ENCODE measurements at regions not wholly inside any gene's neighbourhood (a gene's known extent, or its start where the extent isn't known, plus 50 kb on each side); places are given as distances from the start of the nearest gene placed in this dataset.
"Not testable (repeated sequence)": the region's sequence is repeated elsewhere in the genome, so short reads cannot be mapped to it uniquely, and the experiment has no call there.

GRCh38 chr3:21056293-21056692 lies 694.7 kb downstream of the ZNF385D start:
- no peak for DNase-seq (ENCODE audit: missing footprints)
- intact Hi-C loops (cut with DNase I), result loop anchor here (10.0 kb wide), 1 partner anchor 371 kb away; no protein-coding TSS in a partner anchor
- ATAC-seq, result no peak

GRCh38 chr3:21055015-21055414 lies 696.0 kb downstream of the ZNF385D start:
- DNase-seq (ENCODE audit: missing footprints) (no peak), ATAC-seq (peak; percentile 88)
- intact Hi-C loops (cut with DNase I), result loop anchor here (10.0 kb wide), 1 partner anchor 370 kb away; no protein-coding TSS in a partner anchor

GRCh38 chr3:21054064-21054463 lies 696.9 kb downstream of the ZNF385D start:
- intact Hi-C loops (cut with DNase I), result loop anchor here (10.0 kb wide), 1 partner anchor 369 kb away; no protein-coding TSS in a partner anchor
- no peak for DNase-seq (ENCODE audit: missing footprints)
- peak; percentile 57 for ATAC-seq

GRCh38 chr3:21049334-21050062 lies 701.5 kb downstream of the ZNF385D start:
- intact Hi-C loops (cut with DNase I), result loop anchor here (10.0 kb wide), 1 partner anchor 365 kb away; no protein-coding TSS in a partner anchor
- ATAC-seq (no peak), DNase-seq (ENCODE audit: missing footprints) (no peak)

GRCh38 chr3:21043139-21043538 lies 707.9 kb downstream of the ZNF385D start:
- intact Hi-C loops (cut with DNase I), result no loop called here
- ATAC-seq, result no peak
- DNase-seq (ENCODE audit: missing footprints), result no peak

- ATAC-seq, result no peak
Observed at GRCh38 chr3:21042184-21042583, 708.8 kb downstream of the ZNF385D start.

GRCh38 chr3:21041621-21042020 lies 709.4 kb downstream of the ZNF385D start:
- ATAC-seq, result no peak
- DNase-seq (ENCODE audit: missing footprints), result no peak
- intact Hi-C loops (cut with DNase I), result no loop called here

More at GRCh38 chr3:21042184-21042583, 708.8 kb downstream of the ZNF385D start:
- intact Hi-C loops (cut with DNase I), result no loop called here
- no peak for DNase-seq (ENCODE audit: missing footprints)

- intact Hi-C loops (cut with DNase I), result no loop called here
- no peak for ATAC-seq
Observed at GRCh38 chr3:21036888-21037287, 714.1 kb downstream of the ZNF385D start.

GRCh38 chr3:21028412-21028811 lies 722.6 kb downstream of the ZNF385D start:
- intact Hi-C loops (cut with DNase I), result no loop called here
- DNase-seq (ENCODE audit: missing footprints) (no peak), ATAC-seq (no peak)

More at GRCh38 chr3:21036888-21037287, 714.1 kb downstream of the ZNF385D start:
- DNase-seq (ENCODE audit: missing footprints), result no peak

GRCh38 chr3:21024563-21024962 lies 726.4 kb downstream of the ZNF385D start:
- intact Hi-C loops (cut with DNase I), result no loop called here
- DNase-seq (ENCODE audit: missing footprints) (no peak), ATAC-seq (no peak)

GRCh38 chr3:21020681-21021080 lies 730.3 kb downstream of the ZNF385D start:
- DNase-seq (ENCODE audit: missing footprints), result no peak
- intact Hi-C loops (cut with DNase I), result no loop called here
- ATAC-seq, result no peak

GRCh38 chr3:21020043-21020442 lies 731.0 kb downstream of the ZNF385D start:
- no peak for DNase-seq (ENCODE audit: missing footprints)
- intact Hi-C loops (cut with DNase I), result no loop called here
- no peak for ATAC-seq

GRCh38 chr3:21017115-21017852 lies 733.7 kb downstream of the ZNF385D start:
- ATAC-seq (no peak), DNase-seq (ENCODE audit: missing footprints) (no peak)
- intact Hi-C loops (cut with DNase I), result no loop called here

GRCh38 chr3:21013566-21013965 lies 737.4 kb downstream of the ZNF385D start:
- DNase-seq (ENCODE audit: missing footprints) (no peak), ATAC-seq (no peak)
- intact Hi-C loops (cut with DNase I), result no loop called here

GRCh38 chr3:20999661-21000060 lies 751.3 kb downstream of the ZNF385D start:
- intact Hi-C loops (cut with DNase I), result no loop called here
- no peak for ATAC-seq
- no peak for DNase-seq (ENCODE audit: missing footprints)

- intact Hi-C loops (cut with DNase I), result no loop called here
- ATAC-seq, result no peak
- no peak for DNase-seq (ENCODE audit: missing footprints)
Observed at GRCh38 chr3:20997183-20997582, 753.8 kb downstream of the ZNF385D start.

GRCh38 chr3:20990896-20991295 lies 760.1 kb downstream of the ZNF385D start:
- intact Hi-C loops (cut with DNase I), result no loop called here
- no peak for DNase-seq (ENCODE audit: missing footprints)
- no peak for ATAC-seq

GRCh38 chr3:20989653-20990052 lies 761.4 kb downstream of the ZNF385D start:
- DNase-seq (ENCODE audit: missing footprints); ATAC-seq; intact Hi-C loops (cut with DNase I): not testable (repeated sequence)

GRCh38 chr3:20984594-20985205 lies 766.3 kb downstream of the ZNF385D start:
- ATAC-seq (no peak), DNase-seq (ENCODE audit: missing footprints) (no peak)
- intact Hi-C loops (cut with DNase I), result no loop called here

Measured in Right ventricle myocardium inferior (tissue), 1 donor.